Kidney (tissue), 13 donors: ENCODE measurements at regions not wholly inside any gene's neighbourhood (a gene's known extent, or its start where the extent isn't known, plus 50 kb on each side); places are given as distances from the start of the nearest gene placed in this dataset.

Experiments used
- DNase-seq, 5 donors: peaks; one replicate each; pipeline ENCODE4 v3.0.0-alpha.2; 2013 to 2020
- FAIRE-seq: peaks from 2 replicates; lab custom pipeline; 2012; peaks lifted over from hg19 to GRCh38; lab: Jason Lieb, UNC
- H3K27ac ChIP-seq, 2 donors: one replicate each; pipeline ENCODE4 v1.7.0; 2013; ENCODE audit warnings: low read depth in 2 of 2, low read length in 2 of 2, inconsistent platforms in 1 of 2
- H3K27me3 ChIP-seq: one replicate; pipeline ENCODE4 v1.7.1; 2013; ENCODE audit warnings: low read length, inconsistent platforms; ENCODE audit not compliant: control insufficient read depth, insufficient read depth
- H3K36me3 ChIP-seq, 3 donors: one replicate each; pipeline versions ENCODE4 v1.7.0 to v1.7.1; 2013; ENCODE audit warnings: low read length in 3 of 3, control low read depth in 1 of 3, inconsistent platforms in 1 of 3; ENCODE audit not compliant: insufficient read depth in 3 of 3, control insufficient read depth in 2 of 3
- H3K4me1 ChIP-seq, 3 donors: one replicate each; pipeline versions ENCODE4 v1.7.0 to v1.7.1; 2013; ENCODE audit warnings: low read length in 3 of 3, inconsistent platforms in 1 of 3, low read depth in 1 of 3; ENCODE audit not compliant: control insufficient read depth in 2 of 3, insufficient read depth in 2 of 3
- H3K4me3 ChIP-seq, 3 donors: one replicate each; pipeline versions ENCODE4 v1.7.0 to v1.8.1; 2013; ENCODE audit warnings: low read length in 3 of 3, control low read depth in 1 of 3, inconsistent platforms in 1 of 3
- H3K9ac ChIP-seq, 3 donors: one replicate each; pipeline versions ENCODE4 v1.7.0 to v1.7.1; 2013; ENCODE audit warnings: low read length in 3 of 3, control low read depth in 1 of 3, inconsistent platforms in 1 of 3
- H3K9me3 ChIP-seq, 3 donors: one replicate each; pipeline versions ENCODE4 v1.7.0 to v1.7.1; 2013; ENCODE audit warnings: low read length in 3 of 3, control low read depth in 1 of 3, inconsistent platforms in 1 of 3; ENCODE audit not compliant: control insufficient read depth in 2 of 3, insufficient read depth in 1 of 3
- CTCF ChIP-seq: IDR thresholded peaks from 3 replicates; pipeline ENCODE4 v1.5.1; 2012; ENCODE audit warnings: mild to moderate bottlenecking, moderate library complexity, borderline replicate concordance; ENCODE audit not compliant: insufficient read depth; ENCODE audit errors: extremely low read depth
- intact Hi-C: fragments of 100-400 bp; cut with DNase I; formaldehyde crosslinking; loops from one replicate; pipeline ENCODE4 v1.11.1; 2022
- donor health status: control.
- donor health status: control.
- donor health status: control.
- donor health status: control.
- donor health status: control.
- donor health status: DM: yes; HTN: yes; CAD: no.
- donor health status: Normal renal cell carcinoma (clear cell type).

- H3K9ac ChIP-seq, result no peak overlapping the region
- H3K36me3 ChIP-seq, result no peaks in the 10 kb centered on the region
- intact Hi-C loops, result no loop called here
- H3K27ac ChIP-seq, result no peak overlapping the region
- TF ChIP-seq CTCF, result no peak
- no peaks in the 10 kb centered on the region for H3K27me3 ChIP-seq
- FAIRE-seq (no peak), DNase-seq (peak in 1 of 5 donors; percentile 34)
- peaks cover 0 to 6% (median 4%) of the 10 kb centered on the region in 3 donors for H3K4me1 ChIP-seq
- no peak overlapping the region for H3K4me3 ChIP-seq
- no peaks in the 10 kb centered on the region for H3K9me3 ChIP-seq
These were observed 103.3 kb upstream of the SLC4A4 start for GRCh38 chr4:71235311-71236201.

GRCh38 chr4:71236226-71236625 lies 102.6 kb upstream of the SLC4A4 start:
- FAIRE-seq, result no peak
- no peaks in the 10 kb centered on the region for H3K9me3 ChIP-seq
- H3K4me3 ChIP-seq, result no peak overlapping the region
- peaks cover 0 to 3% (median 0%) of the 10 kb centered on the region in 3 donors for H3K4me1 ChIP-seq
- no peak overlapping the region for H3K9ac ChIP-seq
- no peaks in the 10 kb centered on the region for H3K27me3 ChIP-seq
- intact Hi-C loops, result no loop called here
- TF ChIP-seq CTCF, result no peak
- no peak overlapping the region for H3K27ac ChIP-seq
- no peaks in the 10 kb centered on the region for H3K36me3 ChIP-seq
- DNase-seq, result no peak

- no peak for TF ChIP-seq CTCF
- Histone ChIP-seq H3K36me3 (no peaks in the 10 kb centered on the region), H3K27ac (no peak overlapping the region), H3K9me3 (no peaks in the 10 kb centered on the region), H3K4me1 (peaks cover 0 to 3% (median 0%) of the 10 kb centered on the region in 3 donors), H3K4me3 (no peak overlapping the region), H3K27me3 (no peaks in the 10 kb centered on the region), H3K9ac (no peak overlapping the region)
- DNase-seq (peak in 1 of 5 donors; percentile 37), FAIRE-seq (no peak)
- intact Hi-C loops, result no loop called here
These were observed 101.2 kb upstream of the SLC4A4 start for GRCh38 chr4:71237641-71238040.
